Endodermal cell (in vitro differentiated cells): ENCODE measurements at regions not wholly inside any gene's neighbourhood (a gene's known extent, or its start where the extent isn't known, plus 50 kb on each side); places are given as distances from the start of the nearest gene placed in this dataset.
A peak's percentile ranks its signal among the peaks of the same experiment; 100 is the strongest.

Experiments used
- DNase-seq: peaks from one replicate; pipeline ENCODE4 v3.0.0-alpha.2; 2017
- H3K27ac ChIP-seq: 2 replicates; pipeline ENCODE4 v1.5.1; 2013; ENCODE audit warnings: mild to moderate bottlenecking, low read depth, low read length, moderate library complexity
- H3K27me3 ChIP-seq: 2 replicates; pipeline ENCODE4 v1.6.1; 2013; ENCODE audit warnings: mild to moderate bottlenecking, low read length, moderate library complexity; ENCODE audit not compliant: insufficient read depth, control insufficient read depth, poor library complexity, severe bottlenecking
- H3K36me3 ChIP-seq: 2 replicates; pipeline ENCODE4 v1.7.0; 2013; ENCODE audit warnings: mild to moderate bottlenecking, low read length, moderate library complexity; ENCODE audit not compliant: control insufficient read depth, insufficient read depth
- H3K4me1 ChIP-seq: one replicate; pipeline ENCODE4 v1.7.0; 2013; ENCODE audit warnings: low read length; ENCODE audit not compliant: control insufficient read depth, insufficient read depth
- H3K4me3 ChIP-seq: 2 replicates; pipeline ENCODE4 v1.5.1; 2013; ENCODE audit warnings: mild to moderate bottlenecking, low read length, moderate library complexity
- H3K9ac ChIP-seq: 2 replicates; pipeline ENCODE4 v1.6.1; 2013; ENCODE audit warnings: mild to moderate bottlenecking, low read length, moderate library complexity; ENCODE audit not compliant: poor library complexity, severe bottlenecking; ENCODE audit errors: extremely low read depth
- H3K9me3 ChIP-seq: 2 replicates; pipeline ENCODE4 v1.6.1; 2013; ENCODE audit warnings: mild to moderate bottlenecking, low read length, moderate library complexity; ENCODE audit not compliant: control insufficient read depth
- H3K27ac Mint-ChIP-seq: 2 replicates; pipeline ENCODE4 v1.8.0; 2020; ENCODE audit warnings: mixed read lengths
- H3K27me3 Mint-ChIP-seq: 2 replicates; pipeline ENCODE4 v1.8.0; 2021; ENCODE audit warnings: mild to moderate bottlenecking, mixed read lengths; ENCODE audit not compliant: insufficient read depth
- H3K36me3 Mint-ChIP-seq: 2 replicates; pipeline ENCODE4 v1.8.0; 2020; ENCODE audit warnings: low read depth, mixed read lengths
- H3K4me1 Mint-ChIP-seq: 2 replicates; pipeline ENCODE4 v1.8.0; 2020; ENCODE audit warnings: mixed read lengths
- H3K4me3 Mint-ChIP-seq: 2 replicates; pipeline ENCODE4 v1.8.0; 2020; ENCODE audit warnings: mild to moderate bottlenecking, moderate library complexity, mixed read lengths
- H3K9me3 Mint-ChIP-seq: 2 replicates; pipeline ENCODE4 v1.8.0; 2020; ENCODE audit warnings: mild to moderate bottlenecking, mixed read lengths
- CTCF ChIP-seq: fragments of 200-600 bp; sonication (generic); conservative IDR thresholded peaks from 2 replicates; pipeline ENCODE4 v1.5.0; 2021; ENCODE audit warnings: antibody characterized with exemption, mild to moderate bottlenecking
- WGBS, 2 experiments: methylation state at CpG; one replicate each; pipeline versions ENCODE4 v1.1.5 to v1.1.7; 2013; ENCODE audit warnings: missing lambda C conversion rate in 2 of 2, mixed read lengths in 1 of 2; ENCODE audit not compliant: insufficient coverage in 1 of 2, insufficient read length in 1 of 2; 5-methylcytosine and 5-hydroxymethylcytosine counted together

- no peaks in the 10 kb centered on the region for H3K36me3 Mint-ChIP-seq
Measured at GRCh38 chr7:25420771-25421170, 192.5 kb upstream of the NPVF start.

GRCh38 chr7:25424113-25424512 is 195.8 kb upstream of the NPVF start:
- WGBS, 2 experiments: 33 to 60% methylated on average over 1 to 2 of the region's 2 CpGs
- no peak for TF ChIP-seq CTCF
- H3K36me3 Mint-ChIP-seq: no peaks in the 10 kb centered on the region
- H3K9me3 Mint-ChIP-seq: no peaks in the 10 kb centered on the region
- H3K4me1 ChIP-seq: no peaks in the 10 kb centered on the region
- H3K9me3 ChIP-seq: no peaks in the 10 kb centered on the region
- peak; percentile 55 for DNase-seq
- H3K27ac ChIP-seq: no peak overlapping the region
- H3K27me3 ChIP-seq: no peaks in the 10 kb centered on the region
- H3K27me3 Mint-ChIP-seq: no peaks in the 10 kb centered on the region
- no peak overlapping the region for H3K4me3 Mint-ChIP-seq
- H3K4me3 ChIP-seq: no peak overlapping the region
- no peak overlapping the region for H3K9ac ChIP-seq
- no peak overlapping the region for H3K27ac Mint-ChIP-seq
- H3K4me1 Mint-ChIP-seq: peaks cover 3% of the 10 kb centered on the region
- H3K36me3 ChIP-seq: no peaks in the 10 kb centered on the region

More at GRCh38 chr7:25420771-25421170, 192.5 kb upstream of the NPVF start:
- no peak overlapping the region for H3K4me3 ChIP-seq
- no peaks in the 10 kb centered on the region for H3K9me3 ChIP-seq
- no peaks in the 10 kb centered on the region for H3K36me3 ChIP-seq
- H3K27ac Mint-ChIP-seq: no peak overlapping the region
- no peaks in the 10 kb centered on the region for H3K9me3 Mint-ChIP-seq
- no peaks in the 10 kb centered on the region for H3K27me3 ChIP-seq
- no peaks in the 10 kb centered on the region for H3K4me1 ChIP-seq
- WGBS, 2 experiments: 60 to 73% methylated on average over 1 to 2 of the region's 3 CpGs
- no peak for DNase-seq
- H3K27me3 Mint-ChIP-seq: no peaks in the 10 kb centered on the region
- H3K27ac ChIP-seq: no peak overlapping the region
- TF ChIP-seq CTCF: no peak
- H3K4me3 Mint-ChIP-seq: no peak overlapping the region
- peaks cover 3% of the 10 kb centered on the region for H3K4me1 Mint-ChIP-seq
- H3K9ac ChIP-seq: no peak overlapping the region

- no peak overlapping the region for H3K4me3 Mint-ChIP-seq
Measured at GRCh38 chr7:25424855-25425254, 196.6 kb upstream of the NPVF start.

More at GRCh38 chr7:25424855-25425254, 196.6 kb upstream of the NPVF start:
- WGBS, 2 experiments: 87 to 100% methylated on average over 2 to 5 of the region's 5 CpGs
- Histone ChIP-seq H3K36me3 (no peaks in the 10 kb centered on the region), H3K4me3 (no peak overlapping the region), H3K4me1 (no peaks in the 10 kb centered on the region), H3K9me3 (no peaks in the 10 kb centered on the region), H3K27ac (no peak overlapping the region), H3K27me3 (no peaks in the 10 kb centered on the region), H3K9ac (no peak overlapping the region)
- Mint-ChIP-seq H3K27me3 (no peaks in the 10 kb centered on the region), H3K9me3 (no peaks in the 10 kb centered on the region), H3K27ac (no peak overlapping the region), H3K4me1 (peaks cover 3% of the 10 kb centered on the region), H3K36me3 (no peaks in the 10 kb centered on the region)
- TF ChIP-seq CTCF: no peak
- no peak for DNase-seq
